Activated CD8-positive, alpha-beta memory T cell treated with anti-CD3 and anti-CD28 coated beads, Interleukin-2, amount 10 ng/mL, durations not matched to agents 7 days and 5 days (primary cell): ENCODE measurements at regions not wholly inside any gene's neighbourhood (a gene's known extent, or its start where the extent isn't known, plus 50 kb on each side); places are given as distances from the start of the nearest gene placed in this dataset.

ENCODE experiments used
- ATAC-seq: fragments of 150-1000 bp; cut with Tn5 transposase; one replicate; pipeline ENCODE4 v1.10.0; 2021; ENCODE audit warnings: moderate library complexity
- CTCF ChIA-PET: fragments of 350-600 bp; sonication (Branson Sonifier 250); formaldehyde crosslinking; loops from one replicate; lab custom pipeline; 2021; ENCODE audit warnings: antibody characterized with exemption; lab: Charles Lee
- DNase-seq: peaks from one replicate; pipeline ENCODE4 v3.0.0-alpha.2; 2020
- H3K27ac Mint-ChIP-seq: one replicate; pipeline ENCODE4 v1.8.0; 2021; ENCODE audit warnings: mild to moderate bottlenecking, mixed read lengths
- H3K27me3 Mint-ChIP-seq: one replicate; pipeline ENCODE4 v1.8.0; 2021; ENCODE audit warnings: mixed read lengths
- H3K36me3 Mint-ChIP-seq: one replicate; pipeline ENCODE4 v1.8.0; 2021; ENCODE audit warnings: mild to moderate bottlenecking, mixed read lengths
- H3K4me1 Mint-ChIP-seq: one replicate; pipeline ENCODE4 v1.8.0; 2021; ENCODE audit warnings: mixed read lengths
- H3K4me3 Mint-ChIP-seq: one replicate; pipeline ENCODE4 v1.8.0; 2021; ENCODE audit warnings: mild to moderate bottlenecking, moderate library complexity, mixed read lengths
- H3K9me3 Mint-ChIP-seq: one replicate; pipeline ENCODE4 v1.8.0; 2022; ENCODE audit warnings: low read depth, mixed read lengths

DNA sequence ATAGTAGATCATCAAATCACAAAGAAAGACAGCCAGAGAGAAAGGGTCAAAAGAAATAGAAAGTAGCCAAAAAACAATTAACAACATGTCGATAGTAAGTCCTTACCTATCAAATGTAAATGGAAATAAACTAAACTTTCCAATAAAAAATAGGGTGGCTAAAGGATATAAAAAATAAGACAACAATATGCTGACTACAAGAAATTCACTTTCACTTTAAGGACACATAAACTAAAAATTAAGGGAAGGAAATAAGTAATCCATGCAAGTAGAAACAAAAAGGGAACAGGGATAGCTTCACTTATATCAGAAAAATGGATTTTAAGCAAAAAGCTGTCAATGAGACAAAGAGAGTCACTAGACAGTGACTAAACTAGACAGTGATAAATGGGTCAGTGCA, 903.9 kb upstream of the ZEB2 start:
- CTCF ChIA-PET: interaction anchor here (0.5 kb wide), 1 partner anchor 1479 kb away, joined by 3 read pairs; no protein-coding TSS in a partner anchor
- Mint-ChIP-seq H3K4me1 (no peaks in the 10 kb centered on the region), H3K4me3 (no peak overlapping the region), H3K27ac (no peak overlapping the region), H3K27me3 (peaks cover 6% of the 10 kb centered on the region), H3K9me3 (peaks cover 10% of the 10 kb centered on the region), H3K36me3 (no peaks in the 10 kb centered on the region)
- ATAC-seq (no peak), DNase-seq (no peak)

DNA sequence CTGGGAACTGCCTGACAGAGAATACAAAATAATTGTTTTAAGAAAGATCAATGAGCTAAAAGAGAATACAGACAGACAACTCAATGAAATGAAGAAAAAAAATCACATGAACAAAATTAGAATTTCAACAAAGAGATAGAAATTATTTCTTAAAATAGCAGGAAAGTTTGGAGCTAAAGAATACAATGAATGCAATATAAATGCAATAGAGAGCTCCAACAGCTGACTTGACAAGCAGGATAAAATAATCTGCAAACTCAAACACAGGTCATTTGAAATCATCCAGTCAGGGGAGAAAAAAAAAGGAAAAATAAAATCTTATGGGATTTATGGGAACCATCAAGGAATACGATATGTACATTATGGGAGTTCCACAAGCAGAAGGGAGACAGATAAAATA, 902.7 kb upstream of the ZEB2 start:
- Mint-ChIP-seq H3K4me3 (no peak overlapping the region), H3K27me3 (peaks cover 12% of the 10 kb centered on the region), H3K9me3 (peaks cover 10% of the 10 kb centered on the region), H3K27ac (no peak overlapping the region), H3K36me3 (no peaks in the 10 kb centered on the region), H3K4me1 (no peaks in the 10 kb centered on the region)
- DNase-seq (no peak), ATAC-seq (no peak)
- CTCF ChIA-PET: no interaction called here

DNA sequence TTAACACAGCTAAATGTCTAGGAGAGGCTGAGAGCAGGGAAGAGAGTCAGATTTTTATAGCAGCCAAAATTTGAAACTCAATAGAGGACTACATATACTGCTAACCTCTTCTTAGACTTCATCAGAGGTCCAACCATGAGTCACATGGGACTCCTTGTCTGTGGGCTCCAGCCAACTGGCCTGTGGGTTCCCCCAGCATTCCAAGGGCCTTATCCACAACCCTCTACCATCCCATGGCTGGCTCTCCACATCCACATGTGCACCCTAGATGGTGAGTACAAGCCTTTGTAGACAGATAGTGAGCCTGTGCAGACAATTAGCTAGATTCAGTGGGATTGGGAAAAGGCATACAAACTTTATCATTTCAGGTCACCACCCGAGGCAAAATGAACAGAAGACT, 901.9 kb upstream of the ZEB2 start:
- Mint-ChIP-seq H3K9me3 (peaks cover 10% of the 10 kb centered on the region), H3K4me1 (no peaks in the 10 kb centered on the region), H3K27ac (no peak overlapping the region), H3K36me3 (no peaks in the 10 kb centered on the region), H3K27me3 (peaks cover 13% of the 10 kb centered on the region), H3K4me3 (no peak overlapping the region)
- CTCF ChIA-PET: no interaction called here
- ATAC-seq (no peak), DNase-seq (no peak)

DNA sequence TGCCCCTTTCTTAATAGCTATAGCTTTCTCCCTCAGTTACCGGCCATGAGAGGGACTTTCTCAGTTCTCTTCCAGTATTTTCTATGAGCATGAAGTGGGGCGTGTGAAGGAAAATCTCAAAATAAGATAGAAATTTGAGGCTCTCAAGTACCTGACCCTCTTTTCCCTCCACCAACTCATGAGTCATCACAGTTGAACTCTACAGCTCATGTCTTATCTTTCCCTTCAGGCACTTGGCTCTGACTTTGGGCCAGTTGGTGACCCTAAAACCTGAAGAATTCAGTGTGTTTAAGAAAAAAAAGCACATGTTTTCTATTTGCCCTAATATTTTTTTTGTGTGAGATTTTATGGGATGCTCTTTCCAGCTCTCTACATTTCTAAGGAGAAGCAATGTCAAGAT, 896.7 kb upstream of the ZEB2 start:
- no peak overlapping the region for H3K27ac Mint-ChIP-seq
- H3K36me3 Mint-ChIP-seq: no peaks in the 10 kb centered on the region
- H3K9me3 Mint-ChIP-seq: peaks cover 7% of the 10 kb centered on the region
- H3K27me3 Mint-ChIP-seq: peaks cover 46% of the 10 kb centered on the region
- CTCF ChIA-PET: no interaction called here
- no peak overlapping the region for H3K4me3 Mint-ChIP-seq
- ATAC-seq (no peak), DNase-seq (no peak)
- peaks cover 4% of the 10 kb centered on the region for H3K4me1 Mint-ChIP-seq

DNA sequence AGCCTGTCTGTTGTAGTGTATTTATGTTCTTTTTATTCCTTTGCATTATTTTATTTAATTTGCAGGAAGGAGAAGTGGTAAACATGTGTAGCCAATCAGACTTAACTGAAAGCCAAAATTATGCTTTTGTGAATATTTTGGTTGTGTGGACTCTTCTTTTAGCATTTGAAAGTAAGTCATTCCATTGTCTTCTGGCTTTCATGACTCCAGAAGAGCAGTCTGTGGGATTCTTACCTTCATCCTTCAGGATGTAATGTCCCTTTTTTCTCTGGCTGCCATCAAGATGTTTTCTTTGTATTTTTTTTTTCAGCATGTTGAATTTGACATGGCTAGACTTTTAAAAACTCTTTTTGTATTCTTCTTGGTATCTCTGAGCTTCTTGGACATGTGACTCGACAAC, 895.2 kb upstream of the ZEB2 start:
- peaks cover 4% of the 10 kb centered on the region for H3K9me3 Mint-ChIP-seq
- no peaks in the 10 kb centered on the region for H3K36me3 Mint-ChIP-seq
- ATAC-seq (no peak), DNase-seq (no peak)
- CTCF ChIA-PET: no interaction called here
- H3K4me3 Mint-ChIP-seq: no peak overlapping the region
- H3K4me1 Mint-ChIP-seq: peaks cover 17% of the 10 kb centered on the region
- H3K27me3 Mint-ChIP-seq: peaks cover 60% of the 10 kb centered on the region
- H3K27ac Mint-ChIP-seq: no peak overlapping the region

DNA sequence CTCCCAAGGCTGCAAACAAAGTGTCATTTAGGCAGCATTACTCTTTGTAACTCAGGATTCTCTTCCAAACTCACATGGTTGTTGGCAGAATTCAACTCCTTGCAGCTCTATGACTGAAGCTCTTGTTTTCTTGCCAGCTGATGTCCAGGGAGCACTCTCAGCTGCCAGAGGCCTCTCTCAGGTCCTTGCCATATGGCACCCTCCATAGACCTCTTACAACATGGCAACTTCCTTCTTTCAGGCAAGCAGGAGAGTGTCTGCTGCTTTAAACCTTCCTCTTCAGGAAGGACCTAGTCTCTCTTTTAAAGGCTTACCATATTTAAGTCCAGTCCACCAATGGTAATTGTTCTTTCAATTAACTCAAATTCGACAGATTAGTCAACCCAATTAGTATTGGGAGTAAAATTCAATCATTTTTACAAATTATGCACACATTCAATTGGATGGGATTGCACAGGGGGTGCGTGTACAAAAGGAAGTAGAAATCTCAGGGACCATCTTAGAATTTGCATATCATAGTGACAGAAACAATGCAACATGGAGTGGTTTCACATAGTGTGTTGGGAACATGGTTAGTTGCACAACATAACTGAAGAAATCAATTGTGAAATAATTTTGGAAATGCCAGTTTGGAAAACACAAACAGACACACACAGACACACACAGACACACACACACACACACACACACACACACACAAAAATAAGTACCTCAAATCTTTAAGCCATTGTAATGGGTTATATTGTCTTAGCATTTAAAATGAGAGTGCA, 893.5 kb upstream of the ZEB2 start:
- H3K4me1 Mint-ChIP-seq: peaks cover 17% of the 10 kb centered on the region
- CTCF ChIA-PET: no interaction called here
- ATAC-seq (no peak), DNase-seq (no peak)
- peaks cover 4% of the 10 kb centered on the region for H3K9me3 Mint-ChIP-seq
- no peaks in the 10 kb centered on the region for H3K36me3 Mint-ChIP-seq
- H3K27ac Mint-ChIP-seq: no peak overlapping the region
- H3K27me3 Mint-ChIP-seq: peaks cover 66% of the 10 kb centered on the region
- H3K4me3 Mint-ChIP-seq: no peak overlapping the region

DNA sequence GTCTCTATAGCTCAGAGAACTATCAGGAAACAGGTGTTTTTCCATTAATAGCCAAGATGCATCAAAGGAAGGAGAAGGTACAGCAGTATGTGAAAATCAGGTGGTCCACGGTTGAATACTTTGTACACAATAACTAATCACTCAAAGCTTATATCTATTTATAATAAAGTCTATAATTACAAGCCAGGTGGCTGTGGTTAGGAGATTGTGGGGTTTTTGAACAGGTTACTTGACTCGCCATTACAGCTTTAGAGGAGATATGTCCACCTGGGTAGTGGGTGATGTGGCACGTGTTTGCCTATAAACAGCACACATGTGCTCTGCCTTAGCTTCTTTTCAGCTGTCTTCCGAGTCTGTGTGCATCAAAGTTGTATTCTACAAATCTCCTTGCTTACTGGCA, 892.2 kb upstream of the ZEB2 start:
- no peak overlapping the region for H3K4me3 Mint-ChIP-seq
- DNase-seq: no peak
- no peaks in the 10 kb centered on the region for H3K36me3 Mint-ChIP-seq
- no peak for ATAC-seq
- H3K9me3 Mint-ChIP-seq: peaks cover 4% of the 10 kb centered on the region
- H3K27me3 Mint-ChIP-seq: peaks cover 71% of the 10 kb centered on the region
- CTCF ChIA-PET: no interaction called here
- H3K4me1 Mint-ChIP-seq: peaks cover 17% of the 10 kb centered on the region
- no peak overlapping the region for H3K27ac Mint-ChIP-seq

DNA sequence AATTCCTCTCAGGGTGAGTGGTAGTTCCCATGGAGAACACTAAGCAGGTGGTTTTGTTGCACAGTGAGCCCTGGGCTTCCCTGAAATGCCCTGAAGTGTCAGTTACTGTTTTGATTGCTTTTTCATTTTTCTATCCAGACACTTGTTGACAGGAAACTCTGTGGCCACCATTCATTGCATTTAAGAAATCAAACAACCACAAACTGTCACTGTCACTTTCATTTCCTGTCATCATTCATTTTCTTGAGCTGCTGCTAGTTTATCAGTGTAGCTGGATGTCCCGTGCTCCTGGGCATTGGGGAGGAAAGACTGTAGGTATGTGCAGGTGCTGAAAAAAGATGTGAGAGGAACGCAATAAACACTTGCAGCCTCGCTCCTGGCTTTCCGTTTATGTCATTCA, 891.6 kb upstream of the ZEB2 start:
- H3K9me3 Mint-ChIP-seq: peaks cover 4% of the 10 kb centered on the region
- no peak overlapping the region for H3K4me3 Mint-ChIP-seq
- H3K27me3 Mint-ChIP-seq: peaks cover 69% of the 10 kb centered on the region
- peak overlapping the region; percentile 28 for H3K27ac Mint-ChIP-seq
- CTCF ChIA-PET: no interaction called here
- no peaks in the 10 kb centered on the region for H3K36me3 Mint-ChIP-seq
- peaks cover 17% of the 10 kb centered on the region for H3K4me1 Mint-ChIP-seq
- DNase-seq (peak; percentile 50), ATAC-seq (peak; percentile 95)

DNA sequence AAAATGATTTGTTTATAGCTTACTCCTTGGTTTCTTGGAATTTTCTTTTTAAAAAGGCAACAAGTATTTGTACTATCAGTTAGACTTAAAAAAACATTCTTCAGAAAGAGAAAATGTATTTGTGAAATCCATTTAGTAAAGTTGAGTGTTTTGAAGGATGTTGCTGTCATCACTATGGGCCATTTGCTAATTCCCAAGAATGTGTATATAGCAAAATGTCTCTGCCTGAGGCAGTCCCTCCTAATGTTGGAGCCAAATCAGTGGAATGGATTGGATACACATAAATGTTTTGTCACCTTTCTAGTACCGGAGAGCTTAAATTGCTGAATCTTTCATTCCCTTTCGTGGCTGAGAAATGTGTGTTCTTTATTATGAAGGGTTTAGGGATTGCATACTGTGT, 890.2 kb upstream of the ZEB2 start:
- H3K36me3 Mint-ChIP-seq: no peaks in the 10 kb centered on the region
- peaks cover 62% of the 10 kb centered on the region for H3K27me3 Mint-ChIP-seq
- DNase-seq (no peak), ATAC-seq (no peak)
- no peak overlapping the region for H3K27ac Mint-ChIP-seq
- peaks cover 17% of the 10 kb centered on the region for H3K4me1 Mint-ChIP-seq
- H3K9me3 Mint-ChIP-seq: no peaks in the 10 kb centered on the region
- CTCF ChIA-PET: no interaction called here
- no peak overlapping the region for H3K4me3 Mint-ChIP-seq

DNA sequence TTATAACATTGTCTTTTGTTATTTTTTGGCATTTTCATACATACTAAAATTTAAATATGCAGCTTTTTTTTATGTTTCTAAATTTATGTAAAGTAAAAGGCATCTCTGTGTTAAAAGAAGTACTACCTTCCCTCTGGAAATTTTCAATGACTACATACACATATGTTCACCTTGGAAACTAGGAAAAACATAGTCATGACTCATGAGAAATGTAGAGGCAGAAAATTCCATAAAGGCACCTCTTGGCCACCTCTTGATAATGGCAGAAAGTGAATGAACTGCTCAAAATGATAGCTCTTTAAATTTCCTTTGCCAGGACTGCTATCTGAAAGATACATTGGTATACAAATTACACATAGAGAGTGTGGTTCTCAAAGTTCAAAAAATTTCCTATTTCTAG, 889.1 kb upstream of the ZEB2 start:
- Mint-ChIP-seq H3K27ac (no peak overlapping the region), H3K36me3 (no peaks in the 10 kb centered on the region), H3K4me1 (peaks cover 17% of the 10 kb centered on the region), H3K4me3 (no peak overlapping the region), H3K9me3 (no peaks in the 10 kb centered on the region), H3K27me3 (peaks cover 59% of the 10 kb centered on the region)
- DNase-seq (no peak), ATAC-seq (no peak)
- CTCF ChIA-PET: no interaction called here

DNA sequence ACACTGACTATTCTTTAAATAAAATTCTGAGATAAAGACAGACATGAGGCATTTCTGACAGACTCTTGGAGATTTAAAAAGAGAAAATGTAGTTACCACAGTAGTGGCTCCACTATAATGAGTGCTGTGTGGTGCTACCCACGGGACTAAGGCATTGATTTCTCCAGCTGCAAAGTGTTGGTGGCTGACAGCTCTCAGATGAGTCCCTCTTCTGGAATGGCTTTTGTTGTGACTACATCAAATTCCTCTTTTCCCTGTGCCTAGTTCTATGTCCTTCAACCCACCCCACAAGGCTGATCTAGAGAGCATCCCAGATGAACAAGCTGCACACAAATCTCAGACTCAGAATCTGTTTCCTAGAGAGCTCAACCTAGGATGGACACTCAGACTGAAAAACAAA, 884.8 kb upstream of the ZEB2 start:
- Mint-ChIP-seq H3K36me3 (no peaks in the 10 kb centered on the region), H3K4me1 (no peaks in the 10 kb centered on the region), H3K27ac (no peak overlapping the region), H3K27me3 (peaks cover 24% of the 10 kb centered on the region), H3K4me3 (no peak overlapping the region), H3K9me3 (no peaks in the 10 kb centered on the region)
- CTCF ChIA-PET: no interaction called here
- ATAC-seq (no peak), DNase-seq (no peak)

DNA sequence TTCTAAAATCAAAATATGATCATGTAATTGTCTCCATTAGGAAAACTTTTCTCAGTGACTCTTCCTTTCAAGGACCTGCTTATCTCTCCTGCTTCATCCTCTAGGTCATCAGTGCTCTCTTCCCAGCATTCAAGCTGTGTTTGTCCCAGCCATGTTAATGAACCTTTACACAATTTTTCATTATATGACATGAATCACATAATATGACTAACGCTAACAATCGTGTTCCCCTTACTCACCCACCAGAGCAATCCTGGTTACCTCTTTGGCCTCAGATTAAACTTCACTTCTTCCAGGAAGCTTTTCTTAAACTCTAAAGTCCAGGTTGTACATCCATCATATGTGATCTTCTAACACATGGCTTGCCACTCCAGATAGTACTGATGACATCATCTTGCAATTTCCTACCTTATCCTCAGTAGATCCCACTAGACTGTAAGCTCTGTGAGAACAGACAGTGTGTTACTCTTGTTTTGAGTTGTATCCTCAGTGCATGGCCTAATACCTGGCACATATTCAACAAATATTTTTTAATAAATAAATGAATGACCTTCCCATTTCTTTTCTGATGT, 882.9 kb upstream of the ZEB2 start:
- H3K4me3 Mint-ChIP-seq: no peak overlapping the region
- ATAC-seq (no peak), DNase-seq (no peak)
- H3K36me3 Mint-ChIP-seq: no peaks in the 10 kb centered on the region
- CTCF ChIA-PET: no interaction called here
- H3K27ac Mint-ChIP-seq: no peak overlapping the region
- H3K4me1 Mint-ChIP-seq: no peaks in the 10 kb centered on the region
- no peaks in the 10 kb centered on the region for H3K9me3 Mint-ChIP-seq
- H3K27me3 Mint-ChIP-seq: peaks cover 20% of the 10 kb centered on the region

DNA sequence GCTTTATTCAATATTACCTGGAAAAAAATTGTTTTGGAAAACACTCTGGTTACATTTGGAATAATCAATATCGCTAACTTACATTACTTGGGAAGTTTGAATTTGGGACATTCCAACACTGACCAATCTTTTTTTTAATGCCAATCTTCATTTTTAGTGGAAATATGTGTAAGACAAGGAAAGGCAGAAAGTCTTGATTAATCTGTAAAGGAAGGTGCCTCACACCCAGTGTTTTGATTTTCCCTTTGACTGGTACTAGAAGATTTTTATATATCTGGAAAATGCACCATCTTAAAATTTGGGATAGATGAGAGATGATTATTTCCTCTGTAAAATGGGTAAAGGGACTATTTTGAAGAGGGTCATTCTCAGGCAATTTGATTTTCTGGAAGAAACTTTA, 879.2 kb upstream of the ZEB2 start:
- Mint-ChIP-seq H3K4me1 (no peaks in the 10 kb centered on the region), H3K9me3 (no peaks in the 10 kb centered on the region), H3K27me3 (peaks cover 3% of the 10 kb centered on the region), H3K4me3 (no peak overlapping the region), H3K36me3 (no peaks in the 10 kb centered on the region), H3K27ac (no peak overlapping the region)
- ATAC-seq: no peak
- no peak for DNase-seq
- CTCF ChIA-PET: no interaction called here

DNA sequence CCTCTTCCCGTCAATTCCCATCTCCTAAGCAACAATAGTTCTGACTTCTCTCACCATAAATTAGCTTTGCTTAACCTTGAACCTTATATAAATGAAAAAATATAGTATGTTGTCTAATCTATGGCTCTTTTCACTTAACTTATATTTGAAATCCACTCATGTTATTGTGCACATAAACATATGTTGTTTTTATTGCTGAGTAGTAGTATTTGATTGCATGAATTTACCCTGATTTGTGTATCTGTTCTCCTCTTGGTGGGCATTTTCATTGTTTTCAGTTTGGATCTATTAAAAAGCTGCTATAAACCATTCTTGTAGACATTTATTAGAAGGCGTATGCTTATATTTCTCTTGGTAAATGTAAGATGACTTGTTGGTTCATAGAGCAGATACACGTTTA, 874.3 kb upstream of the ZEB2 start:
- peaks cover 6% of the 10 kb centered on the region for H3K27me3 Mint-ChIP-seq
- H3K4me3 Mint-ChIP-seq: no peak overlapping the region
- DNase-seq (no peak), ATAC-seq (no peak)
- no peaks in the 10 kb centered on the region for H3K9me3 Mint-ChIP-seq
- no peaks in the 10 kb centered on the region for H3K36me3 Mint-ChIP-seq
- H3K27ac Mint-ChIP-seq: no peak overlapping the region
- CTCF ChIA-PET: no interaction called here
- no peaks in the 10 kb centered on the region for H3K4me1 Mint-ChIP-seq
